ENCODE measurements at regions not wholly inside any gene's neighbourhood (a gene's known extent, or its start where the extent isn't known, plus 50 kb on each side); places are given as distances from the start of the nearest gene placed in this dataset.

DNA sequence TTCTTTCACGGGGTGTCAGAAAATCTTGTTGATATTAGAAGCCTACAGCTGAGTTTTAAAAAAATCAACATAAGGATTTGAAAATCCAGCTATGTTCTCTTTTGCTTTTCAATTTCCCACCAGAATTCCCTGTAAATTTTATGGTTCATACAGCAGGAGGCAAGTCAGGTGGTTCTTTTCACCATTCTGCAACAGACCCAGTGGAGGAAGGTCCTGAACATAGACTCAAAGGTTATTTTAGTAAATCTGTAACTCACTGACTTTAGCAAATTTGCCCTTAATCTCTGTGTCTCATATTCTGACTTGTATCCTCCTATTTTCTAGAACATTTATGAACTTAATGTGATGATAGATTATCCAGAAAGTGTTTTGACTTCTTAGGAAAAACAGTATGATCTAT is 235.4 kb upstream of the E2F7 start:
- no peaks in the 10 kb centered on the region for H3K23me2 ChIP-seq (ENCODE audit: insufficient read length, low read depth, low read length, poor library complexity, severe bottlenecking)
- no peak overlapping the region for H3K27ac ChIP-seq (ENCODE audit: insufficient read length, low read depth, low read length)
- TF ChIP-seq, protein P1, sequence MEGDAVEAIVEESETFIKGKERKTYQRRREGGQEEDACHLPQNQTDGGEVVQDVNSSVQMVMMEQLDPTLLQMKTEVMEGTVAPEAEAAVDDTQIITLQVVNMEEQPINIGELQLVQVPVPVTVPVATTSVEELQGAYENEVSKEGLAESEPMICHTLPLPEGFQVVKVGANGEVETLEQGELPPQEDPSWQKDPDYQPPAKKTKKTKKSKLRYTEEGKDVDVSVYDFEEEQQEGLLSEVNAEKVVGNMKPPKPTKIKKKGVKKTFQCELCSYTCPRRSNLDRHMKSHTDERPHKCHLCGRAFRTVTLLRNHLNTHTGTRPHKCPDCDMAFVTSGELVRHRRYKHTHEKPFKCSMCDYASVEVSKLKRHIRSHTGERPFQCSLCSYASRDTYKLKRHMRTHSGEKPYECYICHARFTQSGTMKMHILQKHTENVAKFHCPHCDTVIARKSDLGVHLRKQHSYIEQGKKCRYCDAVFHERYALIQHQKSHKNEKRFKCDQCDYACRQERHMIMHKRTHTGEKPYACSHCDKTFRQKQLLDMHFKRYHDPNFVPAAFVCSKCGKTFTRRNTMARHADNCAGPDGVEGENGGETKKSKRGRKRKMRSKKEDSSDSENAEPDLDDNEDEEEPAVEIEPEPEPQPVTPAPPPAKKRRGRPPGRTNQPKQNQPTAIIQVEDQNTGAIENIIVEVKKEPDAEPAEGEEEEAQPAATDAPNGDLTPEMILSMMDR (conservative IDR thresholded peaks at IDR 0.05) = no peak
- H3K56ac ChIP-seq (ENCODE audit: insufficient read length, low read depth, low read length) = no peak overlapping the region
- H2BK120ac ChIP-seq (ENCODE audit: low read depth, low read length, poor library complexity, severe bottlenecking) = no peak overlapping the region
- H4K91ac ChIP-seq (ENCODE audit: insufficient read length, low read depth, low read length) = no peak overlapping the region
- no peak overlapping the region for H3K9ac ChIP-seq (ENCODE audit: extremely low read depth, insufficient read length, low read length)
- H4K20me1 ChIP-seq (ENCODE audit: control insufficient read depth, insufficient read depth, insufficient read length) = no peaks in the 10 kb centered on the region
- no peaks in the 10 kb centered on the region for H3K27me3 ChIP-seq (ENCODE audit: insufficient read depth, low read length)
- H3K79me2 ChIP-seq (ENCODE audit: insufficient read depth, low read length) = no peaks in the 10 kb centered on the region
- WGBS (ENCODE audit: extremely low coverage, insufficient read length, low lambda C conversion rate) = no CpG with 5 or more reads among the region's 1 CpG
- Mint-ChIP-seq H3K9me3 (peaks cover 5 to 9% of the 10 kb centered on the region in 2 experiments; a peak in 4 of 5 replicates), H3K27me3 (ENCODE audit: low read depth) (no peaks in the 10 kb centered on the region), H3K4me3 (no peak overlapping the region), H3K4me1 (no peaks in the 10 kb centered on the region), H3K36me3 (ENCODE audit: insufficient read depth in 1 of 3, low read depth in 3 of 3) (peaks cover 2 to 5% (median 3%) of the 10 kb centered on the region in 3 experiments; a peak in 3 of 7 replicates), H3K27ac (no peak overlapping the region)
- no peak for DNase-seq
- H4K8ac ChIP-seq (replicated peaks; ENCODE audit: insufficient read length, low read depth, low read length) = no peak overlapping the region
- H2BK15ac ChIP-seq (ENCODE audit: low read depth, low read length) = no peak overlapping the region
- no peak overlapping the region for H2BK5ac ChIP-seq (ENCODE audit: insufficient read length, low read length)
- H2AFZ ChIP-seq (ENCODE audit: low read length) = no peak overlapping the region
- H3K18ac ChIP-seq (ENCODE audit: insufficient read length, low read depth, low read length) = no peak overlapping the region
- no peak overlapping the region for H3K4ac ChIP-seq (ENCODE audit: low read depth, low read length)
- H3T11ph ChIP-seq (ENCODE audit: low read length) = no peak overlapping the region
- H2AK5ac ChIP-seq (ENCODE audit: insufficient read length, low read length) = no peak overlapping the region
- H4K5ac ChIP-seq (ENCODE audit: insufficient read length, low read depth, low read length) = no peak overlapping the region
- H3K4me1 ChIP-seq (ENCODE audit: insufficient read depth, low read length) = no peaks in the 10 kb centered on the region
- H2BK20ac ChIP-seq (ENCODE audit: low read depth, low read length, poor library complexity, severe bottlenecking) = no peak overlapping the region
- no peak overlapping the region for H3K4me2 ChIP-seq (ENCODE audit: insufficient read depth, insufficient read length, low read length)
- H2BK12ac ChIP-seq (ENCODE audit: insufficient read length, low read depth, low read length) = no peak overlapping the region
- no peak overlapping the region for H3K23ac ChIP-seq (ENCODE audit: insufficient read length, low read depth, low read length)
- no peaks in the 10 kb centered on the region for H3K79me1 ChIP-seq (ENCODE audit: insufficient read depth, low read depth, low read length, poor library complexity, severe bottlenecking)
- H3K14ac ChIP-seq (ENCODE audit: insufficient read depth, low read length) = no peak overlapping the region
- no peaks in the 10 kb centered on the region for H3K9me3 ChIP-seq (ENCODE audit: control insufficient read depth, low read depth, low read length)
